ENCODE measurements at regions not wholly inside any gene's neighbourhood (a gene's known extent, or its start where the extent isn't known, plus 50 kb on each side); places are given as distances from the start of the nearest gene placed in this dataset.

GRCh38 chr11:30171661-30172060 is 59.2 kb upstream of the FSHB start:
- H3K23me2 ChIP-seq (ENCODE audit: insufficient read length, low read depth, low read length, poor library complexity, severe bottlenecking) = no peaks in the 10 kb centered on the region
- H3K27ac Mint-ChIP-seq = no peak overlapping the region
- H3K4me1 Mint-ChIP-seq = no peaks in the 10 kb centered on the region
- H4K5ac ChIP-seq (ENCODE audit: insufficient read length, low read depth, low read length) = no peak overlapping the region
- no peaks in the 10 kb centered on the region for H3K79me2 ChIP-seq (ENCODE audit: insufficient read depth, low read length)
- H3K4me2 ChIP-seq (ENCODE audit: insufficient read depth, insufficient read length, low read length) = no peak overlapping the region
- no peak overlapping the region for H2BK12ac ChIP-seq (ENCODE audit: insufficient read length, low read depth, low read length)
- TF ChIP-seq CTCF (conservative IDR thresholded peaks at IDR 0.05) = no peak
- peaks cover 0 to 5% (median 2%) of the 10 kb centered on the region in 3 experiments; a peak in 3 of 7 replicates for H3K36me3 Mint-ChIP-seq (ENCODE audit: insufficient read depth in 1 of 3, low read depth in 3 of 3)
- H4K91ac ChIP-seq (ENCODE audit: insufficient read length, low read depth, low read length) = no peak overlapping the region
- no peak overlapping the region for H3K4me3 Mint-ChIP-seq
- no peak overlapping the region for H3K23ac ChIP-seq (ENCODE audit: insufficient read length, low read depth, low read length)
- no peak overlapping the region for H3K14ac ChIP-seq (ENCODE audit: insufficient read depth, low read length)
- H3K27ac ChIP-seq (ENCODE audit: insufficient read length, low read depth, low read length) = no peak overlapping the region
- no peaks in the 10 kb centered on the region; the same call in 1 of the 2 replicates for H3K27me3 Mint-ChIP-seq (ENCODE audit: low read depth)
- no peak overlapping the region for H3K56ac ChIP-seq (ENCODE audit: insufficient read length, low read depth, low read length)
- no CpG with 5 or more reads among the region's 2 CpGs for WGBS (ENCODE audit: extremely low coverage, insufficient read length, low lambda C conversion rate)
- no peak overlapping the region for H2BK20ac ChIP-seq (ENCODE audit: low read depth, low read length, poor library complexity, severe bottlenecking)
- no peaks in the 10 kb centered on the region for H4K20me1 ChIP-seq (ENCODE audit: control insufficient read depth, insufficient read depth, insufficient read length)
- H3K4me1 ChIP-seq (ENCODE audit: insufficient read depth, low read length) = no peaks in the 10 kb centered on the region
- H2BK5ac ChIP-seq (ENCODE audit: insufficient read length, low read length) = no peak overlapping the region
- H3K4ac ChIP-seq (ENCODE audit: low read depth, low read length) = no peak overlapping the region
- no peak overlapping the region for H3T11ph ChIP-seq (ENCODE audit: low read length)
- H2BK15ac ChIP-seq (ENCODE audit: low read depth, low read length) = no peak overlapping the region
- no peak overlapping the region for H2BK120ac ChIP-seq (ENCODE audit: low read depth, low read length, poor library complexity, severe bottlenecking)
- no peaks in the 10 kb centered on the region for H3K79me1 ChIP-seq (ENCODE audit: insufficient read depth, low read depth, low read length, poor library complexity, severe bottlenecking)
- no peaks in the 10 kb centered on the region for H3K9me3 ChIP-seq (ENCODE audit: control insufficient read depth, low read depth, low read length)
- H3K9ac ChIP-seq (ENCODE audit: extremely low read depth, insufficient read length, low read length) = no peak overlapping the region
- no peak overlapping the region for H3K18ac ChIP-seq (ENCODE audit: insufficient read length, low read depth, low read length)
- DNase-seq = no peak
- H4K8ac ChIP-seq (replicated peaks; ENCODE audit: insufficient read length, low read depth, low read length) = no peak overlapping the region
- H3K9me3 Mint-ChIP-seq = peaks cover 7 to 11% of the 10 kb centered on the region in 2 experiments
- H3K27me3 ChIP-seq (ENCODE audit: insufficient read depth, low read length) = no peaks in the 10 kb centered on the region
- no peak overlapping the region for H2AK5ac ChIP-seq (ENCODE audit: insufficient read length, low read length)
- H2AFZ ChIP-seq (ENCODE audit: low read length) = no peak overlapping the region

Data from H9 (cell line).